WTC11 (cell line): ENCODE measurements at regions not wholly inside any gene's neighbourhood (a gene's known extent, or its start where the extent isn't known, plus 50 kb on each side); places are given as distances from the start of the nearest gene placed in this dataset.

Source experiments
- ATAC-seq: fragments of 200-7000 bp; cut with Tn5 transposase; 2 replicates; pipeline ENCODE4 v1.10.0; 2021; ENCODE audit warnings: mild to moderate bottlenecking, moderate library complexity
- CTCF ChIA-PET: fragments of 300-600 bp; sonication (Branson Sonifier 250); formaldehyde crosslinking; loops from one replicate; lab custom pipeline; 2021; ENCODE audit warnings: antibody characterized with exemption; lab: Charles Lee
- POLR2A ChIA-PET: fragments of 350-600 bp; sonication (Branson Sonifier 250); formaldehyde crosslinking; loops from one replicate; lab custom pipeline; 2021; ENCODE audit warnings: antibody characterized with exemption; lab: Charles Lee
- DNase-seq: peaks from one replicate; pipeline ENCODE4 v3.0.0; 2021; ENCODE audit warnings: low spot score
- H3K27ac Mint-ChIP-seq: 2 replicates; pipeline ENCODE4 v1.8.0; 2021; ENCODE audit warnings: mixed read lengths
- H3K27me3 Mint-ChIP-seq: 2 replicates; pipeline ENCODE4 v1.8.0; 2021; ENCODE audit warnings: low read depth, mild to moderate bottlenecking, moderate library complexity, mixed read lengths
- H3K36me3 Mint-ChIP-seq: 2 replicates; pipeline ENCODE4 v1.8.0; 2021; ENCODE audit warnings: mixed read lengths
- H3K4me1 Mint-ChIP-seq: 2 replicates; pipeline ENCODE4 v1.8.0; 2022; ENCODE audit warnings: mixed read lengths
- H3K4me3 Mint-ChIP-seq: 2 replicates; pipeline ENCODE4 v1.8.0; 2021; ENCODE audit warnings: mild to moderate bottlenecking, moderate library complexity, mixed read lengths
- H3K9me3 Mint-ChIP-seq: 2 replicates; pipeline ENCODE4 v1.8.0; 2021; ENCODE audit warnings: mixed read lengths
- ATF1 ChIP-seq: sonication (generic); formaldehyde crosslinking; IDR thresholded peaks from 2 replicates; pipeline ENCODE4 v1.8.1; 2023; ENCODE audit warnings: mild to moderate bottlenecking, moderate library complexity, missing genetic modification reagents
- ESRRA ChIP-seq: sonication (generic); formaldehyde crosslinking; IDR thresholded peaks from 2 replicates; pipeline ENCODE4 v1.8.1; 2022; ENCODE audit warnings: mild to moderate bottlenecking, missing genetic modification reagents, borderline replicate concordance
- FOXJ3 ChIP-seq: sonication (generic); formaldehyde crosslinking; IDR thresholded peaks from 2 replicates; pipeline ENCODE4 v1.9.0; 2021; ENCODE audit warnings: missing genetic modification reagents, mild to moderate bottlenecking, borderline replicate concordance
- GABPB1 ChIP-seq: sonication (generic); formaldehyde crosslinking; IDR thresholded peaks from 2 replicates; pipeline ENCODE4 v1.8.1; 2023; ENCODE audit warnings: mild to moderate bottlenecking, missing genetic modification reagents
- IRF2 ChIP-seq: sonication (generic); formaldehyde crosslinking; IDR thresholded peaks from 2 replicates; pipeline ENCODE4 v1.8.0; 2022; ENCODE audit warnings: low read depth, missing genetic modification reagents, borderline replicate concordance
- OVOL2 ChIP-seq: fragments of 250-450 bp; sonication (Bioruptor Pico); IDR thresholded peaks from 2 replicates; pipeline ENCODE4 v1.9.0; 2021; ENCODE audit warnings: mild to moderate bottlenecking, borderline replicate concordance
- SOX15 ChIP-seq: fragments of 250-450 bp; sonication (Bioruptor Pico); IDR thresholded peaks from 2 replicates; pipeline ENCODE4 v1.9.0; 2021; ENCODE audit warnings: mild to moderate bottlenecking
- ZBTB21 ChIP-seq: sonication (generic); formaldehyde crosslinking; IDR thresholded peaks from 2 replicates; pipeline ENCODE4 v1.8.1; 2023; ENCODE audit warnings: mild to moderate bottlenecking, missing genetic modification reagents, borderline replicate concordance
- ZNF416 ChIP-seq: fragments of 250-450 bp; sonication (Bioruptor Pico); IDR thresholded peaks from 2 replicates; pipeline ENCODE4 v1.9.0; 2021; ENCODE audit warnings: mild to moderate bottlenecking, inconsistent platforms
- TF ChIP-seq, protein P1 (sequence below): sonication (generic); formaldehyde crosslinking; IDR thresholded peaks from 2 replicates; pipeline ENCODE4 v1.8.0; 2023; ENCODE audit warnings: missing genetic modification reagents, mild to moderate bottlenecking, borderline replicate concordance
- TF ChIP-seq, protein P2 (sequence below): sonication (generic); formaldehyde crosslinking; conservative IDR thresholded peaks from 2 replicates; pipeline ENCODE4 v1.8.1; 2022; ENCODE audit warnings: mild to moderate bottlenecking, missing genetic modification reagents
- TF ChIP-seq, protein P3 (sequence below): sonication (generic); formaldehyde crosslinking; IDR thresholded peaks from 2 replicates; pipeline ENCODE4 v1.8.1; 2022; ENCODE audit warnings: mild to moderate bottlenecking, moderate library complexity, missing genetic modification reagents
- TF ChIP-seq, protein P4 (sequence below): fragments of 250-450 bp; sonication (Bioruptor Pico); IDR thresholded peaks from 2 replicates; pipeline ENCODE4 v2.1.2; 2022; ENCODE audit warnings: mild to moderate bottlenecking, moderate library complexity
- TF ChIP-seq, protein P5 (sequence below): sonication (generic); formaldehyde crosslinking; IDR thresholded peaks from 2 replicates; pipeline ENCODE4 v1.8.1; 2022; ENCODE audit warnings: low read depth, missing genetic modification reagents, borderline replicate concordance
- TF ChIP-seq, protein P6 (sequence below): fragments of 200-600 bp; IDR thresholded peaks from 2 replicates; pipeline ENCODE4 v1.8.0; 2022; ENCODE audit warnings: antibody characterized with exemption
- TF ChIP-seq, protein P7 (sequence below): sonication (generic); formaldehyde crosslinking; IDR thresholded peaks from 2 replicates; pipeline ENCODE4 v1.8.1; 2023; ENCODE audit warnings: mild to moderate bottlenecking, moderate library complexity, missing genetic modification reagents

DNA sequence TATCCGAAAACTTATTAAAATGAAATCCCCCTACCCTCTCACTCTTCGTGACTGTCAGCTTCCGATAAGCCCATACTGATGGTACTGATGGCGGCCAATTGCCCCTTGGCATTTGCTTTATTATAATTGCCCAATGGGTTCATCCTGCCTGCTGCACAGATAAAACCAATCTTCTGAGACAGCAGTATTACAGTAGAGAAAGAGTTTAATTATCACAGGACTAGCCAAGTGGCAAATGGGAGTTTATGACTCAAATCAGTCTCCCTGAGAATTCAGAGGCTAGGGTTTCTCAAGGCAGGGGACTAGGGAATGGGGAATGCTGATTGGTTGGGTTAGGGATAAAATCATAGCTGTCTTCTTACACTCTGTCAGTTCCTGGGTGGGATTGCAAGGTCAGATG, 259.5 kb downstream of the SOD2 start (continued):
- TF ChIP-seq, protein P1, sequence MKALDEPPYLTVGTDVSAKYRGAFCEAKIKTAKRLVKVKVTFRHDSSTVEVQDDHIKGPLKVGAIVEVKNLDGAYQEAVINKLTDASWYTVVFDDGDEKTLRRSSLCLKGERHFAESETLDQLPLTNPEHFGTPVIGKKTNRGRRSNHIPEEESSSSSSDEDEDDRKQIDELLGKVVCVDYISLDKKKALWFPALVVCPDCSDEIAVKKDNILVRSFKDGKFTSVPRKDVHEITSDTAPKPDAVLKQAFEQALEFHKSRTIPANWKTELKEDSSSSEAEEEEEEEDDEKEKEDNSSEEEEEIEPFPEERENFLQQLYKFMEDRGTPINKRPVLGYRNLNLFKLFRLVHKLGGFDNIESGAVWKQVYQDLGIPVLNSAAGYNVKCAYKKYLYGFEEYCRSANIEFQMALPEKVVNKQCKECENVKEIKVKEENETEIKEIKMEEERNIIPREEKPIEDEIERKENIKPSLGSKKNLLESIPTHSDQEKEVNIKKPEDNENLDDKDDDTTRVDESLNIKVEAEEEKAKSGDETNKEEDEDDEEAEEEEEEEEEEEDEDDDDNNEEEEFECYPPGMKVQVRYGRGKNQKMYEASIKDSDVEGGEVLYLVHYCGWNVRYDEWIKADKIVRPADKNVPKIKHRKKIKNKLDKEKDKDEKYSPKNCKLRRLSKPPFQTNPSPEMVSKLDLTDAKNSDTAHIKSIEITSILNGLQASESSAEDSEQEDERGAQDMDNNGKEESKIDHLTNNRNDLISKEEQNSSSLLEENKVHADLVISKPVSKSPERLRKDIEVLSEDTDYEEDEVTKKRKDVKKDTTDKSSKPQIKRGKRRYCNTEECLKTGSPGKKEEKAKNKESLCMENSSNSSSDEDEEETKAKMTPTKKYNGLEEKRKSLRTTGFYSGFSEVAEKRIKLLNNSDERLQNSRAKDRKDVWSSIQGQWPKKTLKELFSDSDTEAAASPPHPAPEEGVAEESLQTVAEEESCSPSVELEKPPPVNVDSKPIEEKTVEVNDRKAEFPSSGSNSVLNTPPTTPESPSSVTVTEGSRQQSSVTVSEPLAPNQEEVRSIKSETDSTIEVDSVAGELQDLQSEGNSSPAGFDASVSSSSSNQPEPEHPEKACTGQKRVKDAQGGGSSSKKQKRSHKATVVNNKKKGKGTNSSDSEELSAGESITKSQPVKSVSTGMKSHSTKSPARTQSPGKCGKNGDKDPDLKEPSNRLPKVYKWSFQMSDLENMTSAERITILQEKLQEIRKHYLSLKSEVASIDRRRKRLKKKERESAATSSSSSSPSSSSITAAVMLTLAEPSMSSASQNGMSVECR (CRISPR knock-in tag) = no peak
- TF ChIP-seq SOX15 (CRISPR knock-in tag) = no peak

DNA sequence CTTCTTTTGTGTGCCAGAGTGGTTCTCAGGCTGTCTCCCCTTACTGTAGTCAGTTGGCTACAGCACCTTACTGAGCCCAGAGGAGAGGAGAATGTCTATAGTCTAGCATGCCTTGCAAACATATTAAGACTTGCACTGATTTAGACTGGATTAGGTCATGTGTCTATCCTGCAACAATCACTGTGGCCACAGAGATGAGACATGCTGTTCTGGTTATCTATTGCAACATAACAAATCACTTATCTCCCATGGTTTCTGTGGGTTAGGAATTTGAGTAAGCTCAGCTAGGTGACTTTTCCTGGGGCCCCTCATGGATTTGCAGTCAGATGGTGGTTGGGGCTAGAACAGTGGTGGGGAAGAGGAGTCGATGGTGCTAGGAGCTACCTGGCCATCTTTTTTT, 261.3 kb downstream of the SOD2 start:
- POLR2A ChIA-PET = no interaction called here
- H3K4me1 Mint-ChIP-seq = no peaks in the 10 kb centered on the region
- no peak overlapping the region for H3K4me3 Mint-ChIP-seq
- H3K36me3 Mint-ChIP-seq = peaks cover 11% of the 10 kb centered on the region
- DNase-seq (no peak), ATAC-seq (no peak)
- H3K27me3 Mint-ChIP-seq = peaks cover 18% of the 10 kb centered on the region
- no peak overlapping the region for H3K27ac Mint-ChIP-seq
- H3K9me3 Mint-ChIP-seq = peaks cover 37% of the 10 kb centered on the region
- CTCF ChIA-PET = interaction anchor here (0.5 kb wide), 1 partner anchor 773 kb away, joined by 3 read pairs; no protein-coding TSS in a partner anchor
- TF ChIP-seq ATF1 (CRISPR knock-in tag) (no peak), IRF2 (no peak), OVOL2 (no peak), GABPB1 (CRISPR knock-in tag) (no peak), ZNF416 (no peak), ZBTB21 (CRISPR knock-in tag) (no peak), ESRRA (CRISPR knock-in tag) (no peak), FOXJ3 (CRISPR knock-in tag) (no peak)
- TF ChIP-seq, protein P2, sequence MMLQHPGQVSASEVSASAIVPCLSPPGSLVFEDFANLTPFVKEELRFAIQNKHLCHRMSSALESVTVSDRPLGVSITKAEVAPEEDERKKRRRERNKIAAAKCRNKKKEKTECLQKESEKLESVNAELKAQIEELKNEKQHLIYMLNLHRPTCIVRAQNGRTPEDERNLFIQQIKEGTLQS (CRISPR knock-in tag) = no peak
- TF ChIP-seq, protein P3, sequence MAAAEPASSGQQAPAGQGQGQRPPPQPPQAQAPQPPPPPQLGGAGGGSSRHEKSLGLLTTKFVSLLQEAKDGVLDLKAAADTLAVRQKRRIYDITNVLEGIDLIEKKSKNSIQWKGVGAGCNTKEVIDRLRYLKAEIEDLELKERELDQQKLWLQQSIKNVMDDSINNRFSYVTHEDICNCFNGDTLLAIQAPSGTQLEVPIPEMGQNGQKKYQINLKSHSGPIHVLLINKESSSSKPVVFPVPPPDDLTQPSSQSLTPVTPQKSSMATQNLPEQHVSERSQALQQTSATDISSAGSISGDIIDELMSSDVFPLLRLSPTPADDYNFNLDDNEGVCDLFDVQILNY (CRISPR knock-in tag) = no peak
- TF ChIP-seq, protein P4, sequence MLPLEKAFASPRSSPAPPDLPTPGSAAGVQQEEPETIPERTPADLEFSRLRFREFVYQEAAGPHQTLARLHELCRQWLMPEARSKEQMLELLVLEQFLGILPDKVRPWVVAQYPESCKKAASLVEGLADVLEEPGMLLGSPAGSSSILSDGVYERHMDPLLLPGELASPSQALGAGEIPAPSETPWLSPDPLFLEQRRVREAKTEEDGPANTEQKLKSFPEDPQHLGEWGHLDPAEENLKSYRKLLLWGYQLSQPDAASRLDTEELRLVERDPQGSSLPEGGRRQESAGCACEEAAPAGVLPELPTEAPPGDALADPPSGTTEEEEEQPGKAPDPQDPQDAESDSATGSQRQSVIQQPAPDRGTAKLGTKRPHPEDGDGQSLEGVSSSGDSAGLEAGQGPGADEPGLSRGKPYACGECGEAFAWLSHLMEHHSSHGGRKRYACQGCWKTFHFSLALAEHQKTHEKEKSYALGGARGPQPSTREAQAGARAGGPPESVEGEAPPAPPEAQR (CRISPR knock-in tag) = no peak
- TF ChIP-seq, protein P5, sequence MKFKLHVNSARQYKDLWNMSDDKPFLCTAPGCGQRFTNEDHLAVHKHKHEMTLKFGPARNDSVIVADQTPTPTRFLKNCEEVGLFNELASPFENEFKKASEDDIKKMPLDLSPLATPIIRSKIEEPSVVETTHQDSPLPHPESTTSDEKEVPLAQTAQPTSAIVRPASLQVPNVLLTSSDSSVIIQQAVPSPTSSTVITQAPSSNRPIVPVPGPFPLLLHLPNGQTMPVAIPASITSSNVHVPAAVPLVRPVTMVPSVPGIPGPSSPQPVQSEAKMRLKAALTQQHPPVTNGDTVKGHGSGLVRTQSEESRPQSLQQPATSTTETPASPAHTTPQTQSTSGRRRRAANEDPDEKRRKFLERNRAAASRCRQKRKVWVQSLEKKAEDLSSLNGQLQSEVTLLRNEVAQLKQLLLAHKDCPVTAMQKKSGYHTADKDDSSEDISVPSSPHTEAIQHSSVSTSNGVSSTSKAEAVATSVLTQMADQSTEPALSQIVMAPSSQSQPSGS (CRISPR knock-in tag) = no peak
- TF ChIP-seq, protein P6, sequence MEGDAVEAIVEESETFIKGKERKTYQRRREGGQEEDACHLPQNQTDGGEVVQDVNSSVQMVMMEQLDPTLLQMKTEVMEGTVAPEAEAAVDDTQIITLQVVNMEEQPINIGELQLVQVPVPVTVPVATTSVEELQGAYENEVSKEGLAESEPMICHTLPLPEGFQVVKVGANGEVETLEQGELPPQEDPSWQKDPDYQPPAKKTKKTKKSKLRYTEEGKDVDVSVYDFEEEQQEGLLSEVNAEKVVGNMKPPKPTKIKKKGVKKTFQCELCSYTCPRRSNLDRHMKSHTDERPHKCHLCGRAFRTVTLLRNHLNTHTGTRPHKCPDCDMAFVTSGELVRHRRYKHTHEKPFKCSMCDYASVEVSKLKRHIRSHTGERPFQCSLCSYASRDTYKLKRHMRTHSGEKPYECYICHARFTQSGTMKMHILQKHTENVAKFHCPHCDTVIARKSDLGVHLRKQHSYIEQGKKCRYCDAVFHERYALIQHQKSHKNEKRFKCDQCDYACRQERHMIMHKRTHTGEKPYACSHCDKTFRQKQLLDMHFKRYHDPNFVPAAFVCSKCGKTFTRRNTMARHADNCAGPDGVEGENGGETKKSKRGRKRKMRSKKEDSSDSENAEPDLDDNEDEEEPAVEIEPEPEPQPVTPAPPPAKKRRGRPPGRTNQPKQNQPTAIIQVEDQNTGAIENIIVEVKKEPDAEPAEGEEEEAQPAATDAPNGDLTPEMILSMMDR = no peak
- TF ChIP-seq, protein P7, sequence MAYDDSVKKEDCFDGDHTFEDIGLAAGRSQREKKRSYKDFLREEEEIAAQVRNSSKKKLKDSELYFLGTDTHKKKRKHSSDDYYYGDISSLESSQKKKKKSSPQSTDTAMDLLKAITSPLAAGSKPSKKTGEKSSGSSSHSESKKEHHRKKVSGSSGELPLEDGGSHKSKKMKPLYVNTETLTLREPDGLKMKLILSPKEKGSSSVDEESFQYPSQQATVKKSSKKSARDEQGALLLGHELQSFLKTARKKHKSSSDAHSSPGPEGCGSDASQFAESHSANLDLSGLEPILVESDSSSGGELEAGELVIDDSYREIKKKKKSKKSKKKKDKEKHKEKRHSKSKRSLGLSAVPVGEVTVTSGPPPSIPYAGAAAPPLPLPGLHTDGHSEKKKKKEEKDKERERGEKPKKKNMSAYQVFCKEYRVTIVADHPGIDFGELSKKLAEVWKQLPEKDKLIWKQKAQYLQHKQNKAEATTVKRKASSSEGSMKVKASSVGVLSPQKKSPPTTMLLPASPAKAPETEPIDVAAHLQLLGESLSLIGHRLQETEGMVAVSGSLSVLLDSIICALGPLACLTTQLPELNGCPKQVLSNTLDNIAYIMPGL (CRISPR knock-in tag) = no peak
